Stimulated activated CD4-positive, alpha-beta T cell treated with anti-CD3 and anti-CD28 coated beads, Interleukin-15, amount 100 ng/mL, for 48 hours (primary cell): ENCODE measurements at regions not wholly inside any gene's neighbourhood (a gene's known extent, or its start where the extent isn't known, plus 50 kb on each side); places are given as distances from the start of the nearest gene placed in this dataset.

Experiments used
- DNase-seq, 2 donors: peaks; one replicate each; pipeline ENCODE4 v3.0.0-alpha.2; 2020; ENCODE audit warnings: low read depth in 2 of 2

- DNase-seq: no peak
Observed at GRCh38 chr2:225980372-225980771, 580.9 kb downstream of the NYAP2 start.

GRCh38 chr2:225971433-225971832 lies 571.9 kb downstream of the NYAP2 start:
- DNase-seq: no peak

- DNase-seq: no peak
Observed at GRCh38 chr2:225948903-225949302, 549.4 kb downstream of the NYAP2 start.

- no peak for DNase-seq
Observed at GRCh38 chr2:225938991-225939390, 539.5 kb downstream of the NYAP2 start.

GRCh38 chr2:225937625-225938187 lies 538.2 kb downstream of the NYAP2 start:
- no peak for DNase-seq

GRCh38 chr2:225932811-225933413 lies 533.4 kb downstream of the NYAP2 start:
- no peak for DNase-seq

GRCh38 chr2:225930687-225931086 lies 531.2 kb downstream of the NYAP2 start:
- no peak for DNase-seq

GRCh38 chr2:225920621-225921220 lies 521.2 kb downstream of the NYAP2 start:
- no peak for DNase-seq

GRCh38 chr2:225916692-225917091 lies 517.2 kb downstream of the NYAP2 start:
- no peak for DNase-seq

GRCh38 chr2:225911019-225911418 lies 511.5 kb downstream of the NYAP2 start:
- DNase-seq: no peak

GRCh38 chr2:225895126-225895525 lies 495.6 kb downstream of the NYAP2 start:
- DNase-seq: no peak

GRCh38 chr2:225894236-225894980 lies 494.9 kb downstream of the NYAP2 start:
- no peak for DNase-seq

GRCh38 chr2:225893151-225893550 lies 493.6 kb downstream of the NYAP2 start:
- DNase-seq: no peak

GRCh38 chr2:225891771-225892170 lies 492.3 kb downstream of the NYAP2 start:
- DNase-seq: no peak

GRCh38 chr2:225891013-225891412 lies 491.5 kb downstream of the NYAP2 start:
- no peak for DNase-seq

GRCh38 chr2:225889452-225889851 lies 489.9 kb downstream of the NYAP2 start:
- DNase-seq: no peak

- DNase-seq: no peak
Observed at GRCh38 chr2:225867071-225867470, 467.6 kb downstream of the NYAP2 start.

GRCh38 chr2:225865468-225865867 lies 466.0 kb downstream of the NYAP2 start:
- DNase-seq: no peak

GRCh38 chr2:225864394-225864793 lies 464.9 kb downstream of the NYAP2 start:
- no peak for DNase-seq

GRCh38 chr2:225842939-225843338 lies 443.4 kb downstream of the NYAP2 start:
- no peak for DNase-seq

- DNase-seq: no peak
Observed at GRCh38 chr2:225841314-225841713, 441.8 kb downstream of the NYAP2 start.

GRCh38 chr2:225837328-225837727 lies 437.8 kb downstream of the NYAP2 start:
- no peak for DNase-seq
